ENCODE measurements at regions not wholly inside any gene's neighbourhood (a gene's known extent, or its start where the extent isn't known, plus 50 kb on each side); places are given as distances from the start of the nearest gene placed in this dataset.

- no peaks in the 10 kb centered on the region for H3K36me3 ChIP-seq (ENCODE audit: control insufficient read depth in 2 of 2, extremely low read depth in 1 of 2, insufficient read depth in 2 of 2, low read length in 2 of 2)
- no peak overlapping the region for H3K4me3 ChIP-seq (replicated peaks in 1 of 3; ENCODE audit: insufficient read depth in 1 of 3, low read depth in 1 of 3, low read length in 3 of 3)
- H3K9ac ChIP-seq (replicated peaks; ENCODE audit: extremely low read depth, insufficient read depth, low read length) = no peak overlapping the region
- no peak overlapping the region for H3K4me2 ChIP-seq (ENCODE audit: insufficient read depth, low read length)
- H3K4me1 ChIP-seq (ENCODE audit: control insufficient read depth, extremely low read depth, insufficient read depth, low read length) = no peaks in the 10 kb centered on the region
- no peak overlapping the region for H3K27ac ChIP-seq (ENCODE audit: insufficient read depth, low read depth, low read length)
- no peaks in the 10 kb centered on the region for H3K79me2 ChIP-seq (ENCODE audit: control insufficient read depth, insufficient read depth, low read length)
- H3K27me3 ChIP-seq (ENCODE audit: control insufficient read depth in 2 of 2, insufficient read depth in 2 of 2, low read length in 2 of 2) = no peaks in the 10 kb centered on the region
- no peaks in the 10 kb centered on the region for H4K20me1 ChIP-seq (replicated peaks; ENCODE audit: control insufficient read depth, extremely low read depth, insufficient read depth, low read length)
- no peak for TF ChIP-seq GATA2 (IDR thresholded peaks at IDR 0.05; ENCODE audit: insufficient read depth, insufficient read length, low read depth, low read length)
- no peak for TF ChIP-seq MYC (IDR thresholded peaks at IDR 0.05; ENCODE audit: low read depth, low read length)
- no peak for TF ChIP-seq POLR2AphosphoS5 (IDR thresholded peaks at IDR 0.05; ENCODE audit: insufficient read depth, low read depth, low read length)
- TF ChIP-seq FOS (IDR thresholded peaks at IDR 0.05; ENCODE audit: borderline replicate concordance, insufficient read depth, low read length) = no peak
- no peak for TF ChIP-seq POLR2A (IDR thresholded peaks at IDR 0.05; ENCODE audit: low read depth, low read length)
- no peak for TF ChIP-seq JUN (IDR thresholded peaks at IDR 0.05; ENCODE audit: borderline replicate concordance, insufficient read depth, insufficient read length, low read depth)
- no peak for TF ChIP-seq CTCF (IDR thresholded peaks at IDR 0.05; ENCODE audit: extremely low read depth in 1 of 2, insufficient read depth in 1 of 2, low read depth in 1 of 2, low read length in 2 of 2)
- no peak for TF ChIP-seq EZH2 (IDR thresholded peaks at IDR 0.05; ENCODE audit: borderline replicate concordance, low read depth, low read length, severe bottlenecking)
- no peak for TF ChIP-seq MAX (IDR thresholded peaks at IDR 0.05; ENCODE audit: insufficient read depth, insufficient read length)
- BruUV-seq (replicated peaks) = no TSS peak
- no peak overlapping the region for H2AFZ ChIP-seq (ENCODE audit: low read depth, low read length)
- ChIA-PET CTCF (no interaction called here), POLR2A (no interaction called here)
- H3K9me3 ChIP-seq (replicated peaks; ENCODE audit: control insufficient read depth, insufficient read depth, low read length) = no peaks in the 10 kb centered on the region
- intact Hi-C loops (cut with micrococcal nuclease) = loop anchor here (5.0 kb wide), 1 partner anchor 1501 kb away; no protein-coding TSS in a partner anchor
- dilution Hi-C loops (cut with MboI; ENCODE audit: extremely low pct_ligation_motif_present, low sequenced_read_pairs) = no loop called here
- FAIRE-seq (no peak), DNase-seq (ENCODE audit: low read depth, low spot score) (no peak)
- no peaks in the 10 kb centered on the region for H3K9me1 ChIP-seq (replicated peaks; ENCODE audit: control insufficient read depth, extremely low read depth, insufficient read depth, low read length)
These were observed 886.8 kb upstream of the SEMA6A start for GRCh38 chr5:117461403-117461802.
